GM23338 (cell line): ENCODE measurements at regions not wholly inside any gene's neighbourhood (a gene's known extent, or its start where the extent isn't known, plus 50 kb on each side); places are given as distances from the start of the nearest gene placed in this dataset.

Source experiments
- CTCF ChIP-seq, 2 experiments: fragments of 200-600 bp in 1 of 2; sonication (generic) in 1 of 2; conservative IDR thresholded peaks; 2 replicates each; pipeline versions ENCODE4 v1.5.1 to v1.6.1; 2016 to 2017; ENCODE audit warnings: antibody characterized with exemption in 2 of 2, low read depth in 2 of 2, mild to moderate bottlenecking in 2 of 2, moderate library complexity in 1 of 2
- ETS1 ChIP-seq: IDR thresholded peaks from 2 replicates; pipeline ENCODE4 v1.6.1; 2016; ENCODE audit warnings: antibody characterized with exemption
- EZH2 ChIP-seq: fragments of 200-600 bp; sonication (generic); IDR thresholded peaks from one replicate; pipeline ENCODE4 v1.8.0; 2017; ENCODE audit warnings: antibody characterized with exemption, mild to moderate bottlenecking, low read depth; ENCODE audit not compliant: unreplicated experiment
- EZH2phosphoT487 ChIP-seq: fragments of 200-600 bp; sonication (generic); IDR thresholded peaks from one replicate; pipeline ENCODE4 v1.8.1; 2018; ENCODE audit warnings: antibody characterized with exemption; ENCODE audit not compliant: unreplicated experiment
- JUNB ChIP-seq: IDR thresholded peaks from one replicate; pipeline ENCODE4 v1.6.1; 2016; ENCODE audit warnings: antibody characterized with exemption; ENCODE audit not compliant: unreplicated experiment
- POLR2AphosphoS5 ChIP-seq: IDR thresholded peaks from 2 replicates; pipeline ENCODE4 v1.6.1; 2016; ENCODE audit warnings: antibody characterized with exemption, low read depth
- REST ChIP-seq: IDR thresholded peaks from one replicate; pipeline ENCODE4 v1.6.1; 2018; ENCODE audit warnings: antibody characterized with exemption; ENCODE audit not compliant: unreplicated experiment
- STAT1 ChIP-seq: IDR thresholded peaks from one replicate; pipeline ENCODE4 v1.6.1; 2016; ENCODE audit warnings: antibody characterized with exemption; ENCODE audit not compliant: unreplicated experiment

GRCh38 chr18:44388329-44388728 lies 292.4 kb upstream of the SETBP1 start:
- no peak for TF ChIP-seq CTCF (conservative IDR thresholded peaks at IDR 0.05; ENCODE audit: low read depth in 2 of 2)
- TF ChIP-seq POLR2AphosphoS5 = no peak
- TF ChIP-seq EZH2 = no peak
- TF ChIP-seq REST = no peak
- no peak for TF ChIP-seq ETS1
- no peak for TF ChIP-seq EZH2phosphoT487
- no peak for TF ChIP-seq STAT1
- no peak for TF ChIP-seq JUNB
